ENCODE measurements at regions not wholly inside any gene's neighbourhood (a gene's known extent, or its start where the extent isn't known, plus 50 kb on each side); places are given as distances from the start of the nearest gene placed in this dataset.

- H3K9me3 Mint-ChIP-seq (ENCODE audit: insufficient read depth) = no peaks in the 10 kb centered on the region
- Histone ChIP-seq H3K36me3 (replicated peaks in 1 of 2; ENCODE audit: control extremely low read depth in 1 of 2, control insufficient read depth in 1 of 2, extremely low read depth in 1 of 2, insufficient read depth in 2 of 2, low read length in 1 of 2) (no peaks in the 10 kb centered on the region), H3K9me3 (ENCODE audit: control extremely low read depth in 1 of 3, control insufficient read depth in 2 of 3, insufficient read depth in 1 of 3, low read length in 2 of 3) (no peaks in the 10 kb centered on the region), H3K9ac (ENCODE audit: low read length) (no peak overlapping the region), H3K27me3 (replicated peaks in 1 of 4; ENCODE audit: control extremely low read depth in 1 of 4, control insufficient read depth in 3 of 4, insufficient read depth in 4 of 4, low read length in 3 of 4) (no peaks in the 10 kb centered on the region), H3K27ac (ENCODE audit: low read length in 2 of 2) (no peak overlapping the region), H2AFZ (ENCODE audit: insufficient read depth, low read depth, low read length, poor library complexity, severe bottlenecking) (no peak overlapping the region), H4K20me1 (ENCODE audit: control insufficient read depth, insufficient read depth, low read length, poor library complexity, severe bottlenecking) (no peaks in the 10 kb centered on the region), H3K4me1 (ENCODE audit: control insufficient read depth in 2 of 2, insufficient read depth in 2 of 2, low read length in 2 of 2) (peaks cover 9 to 15% of the 10 kb centered on the region in 2 donors), H3K4me3 (ENCODE audit: control extremely low read depth in 1 of 5, extremely low read depth in 1 of 5, insufficient read depth in 1 of 5, low read depth in 2 of 5, low read length in 4 of 5) (no peak overlapping the region), H3K79me2 (ENCODE audit: control insufficient read depth, insufficient read depth, low read length) (no peaks in the 10 kb centered on the region), H3K4me2 (replicated peaks; ENCODE audit: low read depth, low read length, poor library complexity, severe bottlenecking) (no peak overlapping the region)
- peaks cover 20% of the 10 kb centered on the region for H3K4me1 Mint-ChIP-seq
- no peak for ATAC-seq (ENCODE audit: low read depth)
- no peak for TF ChIP-seq EZH2 (IDR thresholded peaks at IDR 0.05; ENCODE audit: borderline replicate concordance, insufficient read depth, low read depth, low read length, poor library complexity, severe bottlenecking)
- TF ChIP-seq, protein P1, sequence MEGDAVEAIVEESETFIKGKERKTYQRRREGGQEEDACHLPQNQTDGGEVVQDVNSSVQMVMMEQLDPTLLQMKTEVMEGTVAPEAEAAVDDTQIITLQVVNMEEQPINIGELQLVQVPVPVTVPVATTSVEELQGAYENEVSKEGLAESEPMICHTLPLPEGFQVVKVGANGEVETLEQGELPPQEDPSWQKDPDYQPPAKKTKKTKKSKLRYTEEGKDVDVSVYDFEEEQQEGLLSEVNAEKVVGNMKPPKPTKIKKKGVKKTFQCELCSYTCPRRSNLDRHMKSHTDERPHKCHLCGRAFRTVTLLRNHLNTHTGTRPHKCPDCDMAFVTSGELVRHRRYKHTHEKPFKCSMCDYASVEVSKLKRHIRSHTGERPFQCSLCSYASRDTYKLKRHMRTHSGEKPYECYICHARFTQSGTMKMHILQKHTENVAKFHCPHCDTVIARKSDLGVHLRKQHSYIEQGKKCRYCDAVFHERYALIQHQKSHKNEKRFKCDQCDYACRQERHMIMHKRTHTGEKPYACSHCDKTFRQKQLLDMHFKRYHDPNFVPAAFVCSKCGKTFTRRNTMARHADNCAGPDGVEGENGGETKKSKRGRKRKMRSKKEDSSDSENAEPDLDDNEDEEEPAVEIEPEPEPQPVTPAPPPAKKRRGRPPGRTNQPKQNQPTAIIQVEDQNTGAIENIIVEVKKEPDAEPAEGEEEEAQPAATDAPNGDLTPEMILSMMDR (IDR thresholded peaks at IDR 0.05) = no peak
- no peak overlapping the region for H3K4me3 Mint-ChIP-seq
- H3K27me3 Mint-ChIP-seq = no peaks in the 10 kb centered on the region
- intact Hi-C loops (cut with micrococcal nuclease) = no loop called here
- no peak for DNase-seq
- H3K27ac Mint-ChIP-seq = no peak overlapping the region
- POLR2A ChIA-PET = no interaction called here
- CTCF ChIA-PET = no interaction called here
Observed at GRCh38 chr5:148931453-148932057, 105.1 kb downstream of the ADRB2 start.

DNA sequence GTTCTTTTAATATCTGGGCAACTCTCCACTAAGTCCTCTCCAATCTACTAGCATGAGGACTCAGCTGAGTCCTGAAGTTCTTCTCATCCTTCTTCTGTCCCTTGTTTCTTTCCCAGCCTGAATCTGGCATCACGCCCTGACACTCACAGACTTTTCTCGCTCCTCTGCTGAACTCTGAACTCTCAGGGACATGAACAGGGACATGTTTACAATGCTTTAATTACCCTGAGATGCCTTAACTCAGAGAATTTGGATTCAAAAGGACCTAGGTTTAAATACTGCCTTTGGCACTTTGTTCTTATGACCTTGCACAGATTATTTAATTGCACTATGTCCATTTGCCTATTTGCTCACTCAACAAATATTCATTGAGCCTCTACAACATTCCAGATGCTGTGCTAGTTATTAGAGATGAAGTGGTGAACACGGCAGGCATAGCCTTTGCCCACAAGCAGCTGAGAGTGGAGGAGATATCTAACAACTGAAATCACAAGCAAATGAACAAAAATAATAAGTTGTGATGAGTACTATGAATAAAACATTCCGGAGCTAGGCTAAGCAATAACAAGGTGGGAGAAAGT lies 106.0 kb downstream of the ADRB2 start:
- no peak overlapping the region for H3K4me3 ChIP-seq (ENCODE audit: control extremely low read depth in 1 of 5, extremely low read depth in 1 of 5, insufficient read depth in 1 of 5, low read depth in 2 of 5, low read length in 4 of 5)
- Mint-ChIP-seq H3K9me3 (ENCODE audit: insufficient read depth) (no peaks in the 10 kb centered on the region), H3K4me3 (no peak overlapping the region), H3K27me3 (no peaks in the 10 kb centered on the region), H3K4me1 (peaks cover 20% of the 10 kb centered on the region), H3K27ac (no peak overlapping the region)
- TF ChIP-seq, protein P1 (IDR thresholded peaks at IDR 0.05) = no peak
- TF ChIP-seq EZH2 (IDR thresholded peaks at IDR 0.05; ENCODE audit: borderline replicate concordance, insufficient read depth, low read depth, low read length, poor library complexity, severe bottlenecking) = no peak
- ATAC-seq (ENCODE audit: low read depth) (no peak), DNase-seq (no peak)
- H3K36me3 ChIP-seq (replicated peaks in 1 of 2; ENCODE audit: control extremely low read depth in 1 of 2, control insufficient read depth in 1 of 2, extremely low read depth in 1 of 2, insufficient read depth in 2 of 2, low read length in 1 of 2) = no peaks in the 10 kb centered on the region
- no peaks in the 10 kb centered on the region for H3K79me2 ChIP-seq (ENCODE audit: control insufficient read depth, insufficient read depth, low read length)
- H3K4me1 ChIP-seq (ENCODE audit: control insufficient read depth in 2 of 2, insufficient read depth in 2 of 2, low read length in 2 of 2) = peaks cover 9 to 15% of the 10 kb centered on the region in 2 donors
- no peaks in the 10 kb centered on the region for H4K20me1 ChIP-seq (ENCODE audit: control insufficient read depth, insufficient read depth, low read length, poor library complexity, severe bottlenecking)
- intact Hi-C loops (cut with micrococcal nuclease) = no loop called here
- no peaks in the 10 kb centered on the region for H3K27me3 ChIP-seq (replicated peaks in 1 of 4; ENCODE audit: control extremely low read depth in 1 of 4, control insufficient read depth in 3 of 4, insufficient read depth in 4 of 4, low read length in 3 of 4)
- ChIA-PET POLR2A (no interaction called here), CTCF (interaction anchor here (1.1 kb wide), 1 partner anchor 8 kb away, joined by 4 read pairs; no protein-coding TSS in a partner anchor)
- H3K4me2 ChIP-seq (replicated peaks; ENCODE audit: low read depth, low read length, poor library complexity, severe bottlenecking) = no peak overlapping the region
- no peak overlapping the region for H3K27ac ChIP-seq (ENCODE audit: low read length in 2 of 2)
- WGBS (ENCODE audit: insufficient coverage) = 92% methylated on average over 2 of the region's 4 CpGs
- H2AFZ ChIP-seq (ENCODE audit: insufficient read depth, low read depth, low read length, poor library complexity, severe bottlenecking) = no peak overlapping the region
- no peak overlapping the region for H3K9ac ChIP-seq (ENCODE audit: low read length)
- H3K9me3 ChIP-seq (ENCODE audit: control extremely low read depth in 1 of 3, control insufficient read depth in 2 of 3, insufficient read depth in 1 of 3, low read length in 2 of 3) = no peaks in the 10 kb centered on the region

Measured in B cell (primary cell).